ENCODE measurements at regions not wholly inside any gene's neighbourhood (a gene's known extent, or its start where the extent isn't known, plus 50 kb on each side); places are given as distances from the start of the nearest gene placed in this dataset.

DNA sequence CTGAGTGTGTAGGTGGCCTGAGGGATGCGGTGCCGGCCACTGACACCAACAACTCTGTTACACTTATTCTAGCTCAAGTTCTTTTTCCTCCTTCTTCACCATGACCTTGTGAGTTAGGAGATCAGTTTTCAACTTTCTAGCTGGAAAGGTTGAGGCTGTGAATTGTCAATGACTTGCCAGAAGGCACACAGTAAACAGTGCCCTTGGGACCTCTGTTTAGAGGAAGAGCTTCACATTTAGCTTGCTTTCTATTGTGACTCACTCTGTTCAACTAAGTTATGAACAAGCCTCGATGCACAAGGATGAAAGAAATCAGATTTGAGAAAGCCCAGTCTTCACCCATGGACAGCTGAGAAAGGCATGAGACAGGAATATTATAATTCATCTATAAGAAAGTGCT is 455.6 kb downstream of the MAFB start:
- H3K4me1 ChIP-seq (ENCODE audit: insufficient read depth, low read length) = no peaks in the 10 kb centered on the region
- H3K36me3 Mint-ChIP-seq = no peaks in the 10 kb centered on the region
- no peak overlapping the region for H3K4me3 Mint-ChIP-seq
- H3K9me3 ChIP-seq (ENCODE audit: control insufficient read depth in 1 of 2, low read length in 2 of 2) = no peaks in the 10 kb centered on the region
- no peaks in the 10 kb centered on the region for H3K36me3 ChIP-seq (ENCODE audit: insufficient read depth, low read length)
- H3K9me3 Mint-ChIP-seq = no peaks in the 10 kb centered on the region
- ChIA-PET CTCF (ENCODE audit: partially characterized antibody) (no interaction called here), POLR2A (ENCODE audit: partially characterized antibody) (no interaction called here)
- intact Hi-C loops (cut with micrococcal nuclease) = no loop called here
- H3K27ac Mint-ChIP-seq = no peak overlapping the region
- peaks cover 2% of the 10 kb centered on the region in 2 donors for H3K27me3 Mint-ChIP-seq
- no peaks in the 10 kb centered on the region for H3K4me1 Mint-ChIP-seq
- no peaks in the 10 kb centered on the region for H3K27me3 ChIP-seq (ENCODE audit: insufficient read depth, low read length)
- H3K27ac ChIP-seq (ENCODE audit: low read depth, low read length) = no peak overlapping the region
- H3K4me3 ChIP-seq (ENCODE audit: low read length in 2 of 2) = no peak overlapping the region
- no peak for DNase-seq

DNA sequence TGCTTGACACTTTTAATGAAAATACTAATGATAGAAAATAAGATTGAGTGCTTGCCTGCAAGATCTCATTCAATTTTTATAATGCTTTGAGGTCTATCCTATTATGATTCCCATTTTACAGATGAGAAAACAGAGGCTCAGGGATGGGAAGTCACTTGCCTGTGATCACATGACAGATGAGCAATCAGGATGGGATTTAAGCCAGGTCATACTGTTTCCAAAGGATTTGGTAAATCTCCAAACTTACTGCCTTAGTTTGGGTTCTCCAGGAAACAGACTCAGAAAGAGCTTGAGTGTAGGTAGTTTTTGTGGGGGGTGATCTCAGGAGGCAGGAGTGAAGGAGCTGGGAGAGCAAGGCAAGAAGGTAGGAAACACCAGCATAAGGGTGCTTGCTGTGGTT is 456.3 kb downstream of the MAFB start:
- no peaks in the 10 kb centered on the region for H3K4me1 ChIP-seq (ENCODE audit: insufficient read depth, low read length)
- no peak overlapping the region for H3K4me3 ChIP-seq (ENCODE audit: low read length in 2 of 2)
- no peaks in the 10 kb centered on the region for H3K27me3 ChIP-seq (ENCODE audit: insufficient read depth, low read length)
- H3K36me3 Mint-ChIP-seq = no peaks in the 10 kb centered on the region
- intact Hi-C loops (cut with micrococcal nuclease) = no loop called here
- ChIA-PET POLR2A (ENCODE audit: partially characterized antibody) (no interaction called here), CTCF (ENCODE audit: partially characterized antibody) (no interaction called here)
- H3K36me3 ChIP-seq (ENCODE audit: insufficient read depth, low read length) = no peaks in the 10 kb centered on the region
- no peaks in the 10 kb centered on the region for H3K9me3 ChIP-seq (ENCODE audit: control insufficient read depth in 1 of 2, low read length in 2 of 2)
- H3K4me1 Mint-ChIP-seq = no peaks in the 10 kb centered on the region
- no peak overlapping the region for H3K27ac Mint-ChIP-seq
- no peaks in the 10 kb centered on the region for H3K9me3 Mint-ChIP-seq
- H3K4me3 Mint-ChIP-seq = no peak overlapping the region
- no peak for DNase-seq
- peaks cover 2 to 3% of the 10 kb centered on the region in 2 donors for H3K27me3 Mint-ChIP-seq
- no peak overlapping the region for H3K27ac ChIP-seq (ENCODE audit: low read depth, low read length)

DNA sequence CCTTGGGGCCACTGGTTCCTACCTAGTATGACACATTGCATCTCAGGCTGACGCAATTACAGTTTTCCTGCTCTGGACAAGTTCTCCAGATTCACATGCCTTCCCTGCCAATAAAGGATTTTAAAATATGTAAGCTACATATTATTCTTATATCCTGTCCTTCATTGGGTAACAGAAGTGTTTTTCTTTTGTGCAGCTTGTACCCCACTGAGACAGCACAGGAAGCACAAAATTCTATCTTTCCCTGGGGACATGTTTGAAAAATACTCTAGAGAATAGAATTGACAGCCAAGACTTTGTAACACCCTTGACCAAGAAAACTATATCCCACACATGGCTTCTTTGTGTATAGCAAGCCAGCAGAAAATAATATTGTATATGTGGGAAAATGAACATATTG is 456.8 kb downstream of the MAFB start:
- Histone ChIP-seq H3K27ac (ENCODE audit: low read depth, low read length) (no peak overlapping the region), H3K9me3 (ENCODE audit: control insufficient read depth in 1 of 2, low read length in 2 of 2) (no peaks in the 10 kb centered on the region), H3K4me1 (ENCODE audit: insufficient read depth, low read length) (no peaks in the 10 kb centered on the region), H3K36me3 (ENCODE audit: insufficient read depth, low read length) (no peaks in the 10 kb centered on the region), H3K4me3 (ENCODE audit: low read length in 2 of 2) (no peak overlapping the region), H3K27me3 (ENCODE audit: insufficient read depth, low read length) (no peaks in the 10 kb centered on the region)
- no peak for DNase-seq
- intact Hi-C loops (cut with micrococcal nuclease) = no loop called here
- POLR2A ChIA-PET (ENCODE audit: partially characterized antibody) = no interaction called here
- no peak overlapping the region for H3K27ac Mint-ChIP-seq
- no peak overlapping the region for H3K4me3 Mint-ChIP-seq
- no peaks in the 10 kb centered on the region for H3K9me3 Mint-ChIP-seq
- no peaks in the 10 kb centered on the region for H3K36me3 Mint-ChIP-seq
- peaks cover 2 to 3% of the 10 kb centered on the region in 2 donors for H3K27me3 Mint-ChIP-seq
- CTCF ChIA-PET (ENCODE audit: partially characterized antibody) = no interaction called here
- H3K4me1 Mint-ChIP-seq = no peaks in the 10 kb centered on the region

DNA sequence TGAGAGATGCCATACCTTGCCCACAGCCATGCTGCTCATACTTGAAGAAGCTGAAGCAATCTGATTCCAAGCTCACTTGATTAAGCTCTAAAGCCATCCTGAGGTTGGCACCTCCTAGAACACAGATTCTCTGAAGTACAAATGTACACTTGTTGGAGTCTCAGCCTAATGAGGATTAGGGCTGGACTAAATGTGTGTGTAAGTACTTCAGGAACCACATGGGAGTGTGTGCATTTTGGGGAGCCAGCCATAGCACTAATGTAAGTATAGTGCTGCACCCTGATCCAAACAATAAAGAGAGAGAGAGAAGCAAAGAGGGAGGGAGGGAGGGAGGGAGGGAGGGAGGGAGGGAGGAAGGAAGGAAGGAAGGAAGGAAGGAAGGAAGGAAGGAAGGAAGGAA is 458.6 kb downstream of the MAFB start:
- no peaks in the 10 kb centered on the region for H3K9me3 Mint-ChIP-seq
- CTCF ChIA-PET (ENCODE audit: partially characterized antibody) = no interaction called here
- no peaks in the 10 kb centered on the region for H3K27me3 ChIP-seq (ENCODE audit: insufficient read depth, low read length)
- H3K36me3 ChIP-seq (ENCODE audit: insufficient read depth, low read length) = no peaks in the 10 kb centered on the region
- peaks cover 0 to 2% of the 10 kb centered on the region in 2 donors for H3K27me3 Mint-ChIP-seq
- DNase-seq = no peak
- H3K27ac Mint-ChIP-seq = no peak overlapping the region
- no peak overlapping the region for H3K27ac ChIP-seq (ENCODE audit: low read depth, low read length)
- H3K4me1 ChIP-seq (ENCODE audit: insufficient read depth, low read length) = no peaks in the 10 kb centered on the region
- intact Hi-C loops (cut with micrococcal nuclease) = no loop called here
- H3K9me3 ChIP-seq (ENCODE audit: control insufficient read depth in 1 of 2, low read length in 2 of 2) = no peaks in the 10 kb centered on the region
- no peaks in the 10 kb centered on the region for H3K4me1 Mint-ChIP-seq
- POLR2A ChIA-PET (ENCODE audit: partially characterized antibody) = no interaction called here
- no peaks in the 10 kb centered on the region for H3K36me3 Mint-ChIP-seq
- H3K4me3 ChIP-seq (ENCODE audit: low read length in 2 of 2) = no peak overlapping the region
- no peak overlapping the region for H3K4me3 Mint-ChIP-seq

DNA sequence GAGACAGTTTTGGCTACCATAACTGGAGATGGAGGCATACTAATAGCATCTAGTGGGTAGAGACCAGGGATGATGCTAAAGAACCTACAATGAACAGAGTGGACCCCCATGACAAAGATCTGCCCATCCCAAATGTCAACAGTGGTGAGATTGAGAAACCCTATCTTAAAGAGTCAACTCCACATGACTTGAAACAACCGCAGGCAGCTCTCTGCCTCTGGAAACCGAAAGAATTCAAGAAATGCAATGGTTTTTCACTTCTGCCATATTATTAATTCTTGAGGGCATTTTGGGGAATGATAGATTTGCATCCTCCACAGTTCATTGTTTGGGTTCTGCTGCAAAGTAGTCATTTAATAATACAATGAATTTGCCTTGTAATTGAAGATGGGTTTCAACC is 463.4 kb downstream of the MAFB start:
- H3K9me3 ChIP-seq (ENCODE audit: control insufficient read depth in 1 of 2, low read length in 2 of 2) = no peaks in the 10 kb centered on the region
- H3K4me3 ChIP-seq (ENCODE audit: low read length in 2 of 2) = no peak overlapping the region
- ChIA-PET CTCF (ENCODE audit: partially characterized antibody) (no interaction called here), POLR2A (ENCODE audit: partially characterized antibody) (no interaction called here)
- Mint-ChIP-seq H3K27ac (no peak overlapping the region), H3K9me3 (peaks cover 0 to 2% (median 0%) of the 10 kb centered on the region in 8 donors), H3K36me3 (no peaks in the 10 kb centered on the region), H3K4me1 (no peaks in the 10 kb centered on the region), H3K4me3 (no peak overlapping the region), H3K27me3 (peaks cover 0 to 1% of the 10 kb centered on the region in 2 donors)
- no peaks in the 10 kb centered on the region for H3K4me1 ChIP-seq (ENCODE audit: insufficient read depth, low read length)
- intact Hi-C loops (cut with micrococcal nuclease) = no loop called here
- DNase-seq = no peak
- H3K27me3 ChIP-seq (ENCODE audit: insufficient read depth, low read length) = no peaks in the 10 kb centered on the region
- H3K27ac ChIP-seq (ENCODE audit: low read depth, low read length) = no peak overlapping the region
- H3K36me3 ChIP-seq (ENCODE audit: insufficient read depth, low read length) = no peaks in the 10 kb centered on the region

DNA sequence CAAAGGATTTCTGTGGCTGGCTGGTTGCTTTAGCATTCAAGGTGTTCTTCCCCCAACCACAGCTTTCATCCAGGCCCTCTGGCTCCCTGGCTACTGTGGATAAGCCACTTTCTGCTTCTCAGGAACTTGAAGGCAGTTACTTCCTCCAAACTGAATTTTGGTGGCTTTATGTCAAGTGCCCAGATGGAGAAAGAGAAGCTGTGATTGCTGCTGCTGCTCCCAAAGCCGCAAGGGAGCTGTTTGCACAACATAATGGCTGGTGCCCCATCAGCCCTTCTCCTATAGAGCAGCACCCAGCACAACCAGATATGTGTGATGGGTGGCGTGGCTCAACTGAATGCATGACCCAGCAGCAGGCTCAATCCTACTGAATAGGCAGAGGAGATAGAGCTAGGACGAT is 465.2 kb downstream of the MAFB start:
- CTCF ChIA-PET (ENCODE audit: partially characterized antibody) = no interaction called here
- intact Hi-C loops (cut with micrococcal nuclease) = no loop called here

DNA sequence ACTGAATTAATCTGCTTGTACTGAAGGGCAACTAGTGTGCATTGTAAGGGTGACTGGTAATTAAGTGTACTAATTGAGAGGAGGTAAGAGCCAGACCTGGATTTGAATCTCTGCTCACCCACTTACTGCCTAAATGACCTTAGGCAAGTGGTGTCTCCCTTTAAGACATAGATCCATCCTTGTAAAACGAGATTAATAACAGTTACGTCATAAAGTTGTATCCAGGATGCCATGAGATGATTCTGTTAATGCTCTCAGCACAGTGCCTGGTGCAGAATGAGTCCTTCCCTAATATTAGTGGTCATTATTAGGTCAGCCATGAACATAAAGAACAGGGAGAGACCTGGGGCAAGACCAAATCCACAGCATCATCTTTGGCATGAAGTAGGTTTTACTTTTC is 470.1 kb downstream of the MAFB start:
- ChIA-PET POLR2A (ENCODE audit: partially characterized antibody) (no interaction called here), CTCF (ENCODE audit: partially characterized antibody) (no interaction called here)
- no peaks in the 10 kb centered on the region for H3K4me1 Mint-ChIP-seq
- Histone ChIP-seq H3K4me3 (ENCODE audit: low read length in 2 of 2) (no peak overlapping the region), H3K27me3 (ENCODE audit: insufficient read depth, low read length) (no peaks in the 10 kb centered on the region), H3K27ac (ENCODE audit: low read depth, low read length) (no peak overlapping the region), H3K4me1 (ENCODE audit: insufficient read depth, low read length) (no peaks in the 10 kb centered on the region), H3K36me3 (ENCODE audit: insufficient read depth, low read length) (no peaks in the 10 kb centered on the region), H3K9me3 (ENCODE audit: control insufficient read depth in 1 of 2, low read length in 2 of 2) (no peaks in the 10 kb centered on the region)
- peaks cover 0 to 4% (median 0%) of the 10 kb centered on the region in 8 donors for H3K9me3 Mint-ChIP-seq
- DNase-seq = no peak
- H3K36me3 Mint-ChIP-seq = no peaks in the 10 kb centered on the region
- peaks cover 1 to 3% of the 10 kb centered on the region in 2 donors for H3K27me3 Mint-ChIP-seq
- H3K4me3 Mint-ChIP-seq = no peak overlapping the region
- no peak overlapping the region for H3K27ac Mint-ChIP-seq
- intact Hi-C loops (cut with micrococcal nuclease) = no loop called here

More for the DNA sequence above, 465.2 kb downstream of the MAFB start:
- no peak overlapping the region for H3K27ac ChIP-seq (ENCODE audit: low read depth, low read length)
- no peaks in the 10 kb centered on the region for H3K27me3 ChIP-seq (ENCODE audit: insufficient read depth, low read length)
- DNase-seq = no peak
- Mint-ChIP-seq H3K4me3 (no peak overlapping the region), H3K4me1 (no peaks in the 10 kb centered on the region), H3K9me3 (peaks cover 0 to 2% (median 0%) of the 10 kb centered on the region in 8 donors), H3K36me3 (no peaks in the 10 kb centered on the region), H3K27me3 (peaks cover 0 to 1% of the 10 kb centered on the region in 2 donors), H3K27ac (no peak overlapping the region)
- H3K4me3 ChIP-seq (ENCODE audit: low read length in 2 of 2) = no peak overlapping the region
- no peaks in the 10 kb centered on the region for H3K4me1 ChIP-seq (ENCODE audit: insufficient read depth, low read length)
- POLR2A ChIA-PET (ENCODE audit: partially characterized antibody) = no interaction called here
- H3K9me3 ChIP-seq (ENCODE audit: control insufficient read depth in 1 of 2, low read length in 2 of 2) = no peaks in the 10 kb centered on the region
- H3K36me3 ChIP-seq (ENCODE audit: insufficient read depth, low read length) = no peaks in the 10 kb centered on the region

DNA sequence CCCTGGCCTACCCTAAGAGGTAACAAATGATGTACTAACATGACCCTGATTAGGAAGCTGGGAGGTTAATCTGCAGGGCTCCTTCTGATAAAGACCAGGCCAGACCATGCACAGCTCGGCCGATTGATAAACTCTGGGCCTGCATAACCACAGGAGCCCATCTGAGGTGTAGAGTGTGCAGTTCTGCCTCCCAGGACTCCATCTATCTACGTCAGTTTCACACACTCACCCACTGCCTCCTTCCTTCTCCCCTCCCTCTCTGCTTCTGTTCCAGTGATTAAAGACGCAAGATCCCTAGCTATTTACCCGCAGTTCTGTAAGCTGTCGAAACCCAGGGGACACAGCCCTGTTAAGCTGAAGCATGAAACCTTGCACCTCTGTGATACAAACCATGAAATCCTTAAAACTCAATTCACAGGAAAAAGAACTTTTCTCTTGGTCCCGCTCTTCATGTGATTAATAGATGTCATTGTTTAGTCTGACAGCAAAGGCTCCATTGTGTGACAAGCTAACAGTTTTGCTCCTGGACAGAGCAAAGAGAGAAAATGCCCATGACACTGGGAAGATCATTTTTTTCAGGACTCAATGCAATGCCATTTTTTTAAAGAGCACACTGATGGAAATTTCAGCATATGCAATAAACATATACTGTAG is 470.6 kb downstream of the MAFB start:
- Mint-ChIP-seq H3K4me3 (no peak overlapping the region), H3K27ac (no peak overlapping the region)
- intact Hi-C loops (cut with micrococcal nuclease) = no loop called here

More for the DNA sequence above, 470.6 kb downstream of the MAFB start:
- Histone ChIP-seq H3K9me3 (ENCODE audit: control insufficient read depth in 1 of 2, low read length in 2 of 2) (no peaks in the 10 kb centered on the region), H3K4me3 (ENCODE audit: low read length in 2 of 2) (no peak overlapping the region), H3K27me3 (ENCODE audit: insufficient read depth, low read length) (no peaks in the 10 kb centered on the region), H3K36me3 (ENCODE audit: insufficient read depth, low read length) (no peaks in the 10 kb centered on the region), H3K27ac (ENCODE audit: low read depth, low read length) (no peak overlapping the region), H3K4me1 (ENCODE audit: insufficient read depth, low read length) (no peaks in the 10 kb centered on the region)
- H3K4me1 Mint-ChIP-seq = no peaks in the 10 kb centered on the region
- no peaks in the 10 kb centered on the region for H3K36me3 Mint-ChIP-seq
- ChIA-PET CTCF (ENCODE audit: partially characterized antibody) (no interaction called here), POLR2A (ENCODE audit: partially characterized antibody) (no interaction called here)
- H3K27me3 Mint-ChIP-seq = peaks cover 1 to 3% of the 10 kb centered on the region in 2 donors
- H3K9me3 Mint-ChIP-seq = peaks cover 0 to 4% (median 0%) of the 10 kb centered on the region in 8 donors
- DNase-seq = no peak
